Mesenchymal stem cell (in vitro differentiated cells and primary cell): ENCODE measurements at regions not wholly inside any gene's neighbourhood (a gene's known extent, or its start where the extent isn't known, plus 50 kb on each side); places are given as distances from the start of the nearest gene placed in this dataset.

Experiments
- DNase-seq: peaks from one replicate; pipeline ENCODE4 v3.0.0-alpha.2; 2013
- H2AFZ ChIP-seq: one replicate; pipeline ENCODE4 v1.6.1; 2013; ENCODE audit warnings: low read depth, mild to moderate bottlenecking, control low read depth, inconsistent platforms, low read length, moderate library complexity
- H2AK5ac ChIP-seq: 2 replicates; pipeline ENCODE4 v1.6.1; 2013; ENCODE audit warnings: low read length, moderate library complexity, mild to moderate bottlenecking, inconsistent platforms; ENCODE audit not compliant: severe bottlenecking
- H2BK120ac ChIP-seq: one replicate; pipeline ENCODE4 v1.6.1; 2013; ENCODE audit warnings: low read depth, mild to moderate bottlenecking, inconsistent platforms, low read length, moderate library complexity
- H2BK12ac ChIP-seq, 2 experiments: one replicate each; pipeline ENCODE4 v1.6.1; 2013; ENCODE audit warnings: inconsistent platforms in 2 of 2, low read length in 2 of 2, mild to moderate bottlenecking in 2 of 2, moderate library complexity in 2 of 2, control low read depth in 1 of 2
- H2BK15ac ChIP-seq: one replicate; pipeline ENCODE4 v1.6.1; 2013; ENCODE audit warnings: mild to moderate bottlenecking, low read depth, inconsistent platforms; ENCODE audit not compliant: poor library complexity, severe bottlenecking
- H2BK5ac ChIP-seq: 2 replicates; pipeline ENCODE4 v1.6.1; 2013; ENCODE audit warnings: low read depth, mild to moderate bottlenecking, low read length, control low read depth, inconsistent platforms; ENCODE audit not compliant: poor library complexity, severe bottlenecking
- H3K14ac ChIP-seq, 2 experiments: one replicate each; pipeline ENCODE4 v1.6.1; 2013; ENCODE audit warnings: inconsistent platforms in 2 of 2, low read length in 2 of 2, control low read depth in 1 of 2, mild to moderate bottlenecking in 1 of 2, moderate library complexity in 1 of 2
- H3K18ac ChIP-seq, 2 experiments: one replicate each; pipeline ENCODE4 v1.6.1; 2013; ENCODE audit warnings: inconsistent platforms in 2 of 2, low read length in 2 of 2, control low read depth in 1 of 2, low read depth in 1 of 2, mild to moderate bottlenecking in 1 of 2
- H3K23ac ChIP-seq, 2 experiments: one replicate each; pipeline ENCODE4 v1.6.1; 2013; ENCODE audit warnings: inconsistent platforms in 2 of 2, low read length in 2 of 2, mild to moderate bottlenecking in 2 of 2, moderate library complexity in 2 of 2, control low read depth in 1 of 2
- H3K27ac ChIP-seq: 2 replicates; pipeline ENCODE4 v1.5.1; 2013; ENCODE audit warnings: mild to moderate bottlenecking, moderate library complexity, low read length, control low read depth, inconsistent platforms; ENCODE audit not compliant: poor library complexity, severe bottlenecking
- H3K27me3 ChIP-seq, 2 experiments: 2 replicates each; pipeline versions ENCODE4 v1.6.1 to v1.7.0; 2013; ENCODE audit warnings: low read length in 2 of 2, mild to moderate bottlenecking in 2 of 2, moderate library complexity in 2 of 2, control low read depth in 1 of 2, inconsistent platforms in 1 of 2; ENCODE audit not compliant: control insufficient read depth in 1 of 2, insufficient read depth in 1 of 2
- H3K36me3 ChIP-seq, 2 experiments: 2 replicates each; pipeline versions ENCODE4 v1.6.1 to v1.7.0; 2013; ENCODE audit warnings: low read length in 2 of 2, control low read depth in 1 of 2, inconsistent platforms in 1 of 2, low read depth in 1 of 2, mild to moderate bottlenecking in 1 of 2; ENCODE audit not compliant: insufficient read depth in 2 of 2, control insufficient read depth in 1 of 2
- H3K4ac ChIP-seq, 2 experiments: one replicate each; pipeline ENCODE4 v1.6.1; 2013; ENCODE audit warnings: inconsistent platforms in 2 of 2, low read length in 2 of 2, mild to moderate bottlenecking in 2 of 2, moderate library complexity in 2 of 2, control low read depth in 1 of 2, low read depth in 1 of 2
- H3K4me1 ChIP-seq: 2 replicates; pipeline ENCODE4 v1.6.1; 2013; ENCODE audit warnings: low read depth, low read length, control low read depth; ENCODE audit not compliant: control insufficient read depth, insufficient read depth
- H3K4me2 ChIP-seq: 2 replicates; pipeline ENCODE4 v1.6.1; 2013; ENCODE audit warnings: low read length, mild to moderate bottlenecking, inconsistent platforms; ENCODE audit not compliant: poor library complexity, severe bottlenecking
- H3K4me3 ChIP-seq, 2 experiments: 2 replicates each; pipeline versions ENCODE4 v1.5.1 to v1.7.0; 2013; ENCODE audit warnings: low read length in 2 of 2, mild to moderate bottlenecking in 2 of 2, control low read depth in 1 of 2, low read depth in 1 of 2; ENCODE audit not compliant: insufficient read depth in 1 of 2
- H3K79me1 ChIP-seq: replicated peaks from 2 replicates; pipeline ENCODE4 v1.6.1; 2013; ENCODE audit warnings: mild to moderate bottlenecking, control low read depth, low read length, inconsistent platforms; ENCODE audit not compliant: poor library complexity, severe bottlenecking
- H3K9ac ChIP-seq: 2 replicates; pipeline ENCODE4 v1.7.0; 2013; ENCODE audit warnings: mild to moderate bottlenecking, low read length, moderate library complexity
- H3K9me3 ChIP-seq: 2 replicates; pipeline ENCODE4 v1.7.0; 2013; ENCODE audit warnings: mild to moderate bottlenecking, low read length; ENCODE audit not compliant: control insufficient read depth
- H4K8ac ChIP-seq: one replicate; pipeline ENCODE4 v1.6.1; 2013; ENCODE audit warnings: inconsistent platforms, mild to moderate bottlenecking, low read length, moderate library complexity
- H4K91ac ChIP-seq: one replicate; pipeline ENCODE4 v1.6.1; 2013; ENCODE audit warnings: mild to moderate bottlenecking, low read length, inconsistent platforms
- WGBS: methylation state at CpG from one replicate; pipeline ENCODE4 v1.1.7; 2013; ENCODE audit warnings: mixed read lengths; 5-methylcytosine and 5-hydroxymethylcytosine counted together

GRCh38 chr3:160126761-160127160 is 98.5 kb upstream of the C3orf80 start:
- Histone ChIP-seq H3K23ac (no peak overlapping the region), H3K27ac (no peak overlapping the region), H2BK120ac (no peak overlapping the region), H2BK12ac (peak overlapping the region in 1 of 2 experiments; percentile 47), H3K4me1 (peaks cover 3% of the 10 kb centered on the region), H4K91ac (no peak overlapping the region), H2AFZ (no peak overlapping the region), H3K9ac (no peak overlapping the region), H3K4me2 (no peak overlapping the region), H3K79me1 (no peaks in the 10 kb centered on the region), H4K8ac (no peak overlapping the region), H3K27me3 (no peaks in the 10 kb centered on the region), H3K4ac (no peak overlapping the region), H2BK5ac (no peak overlapping the region), H3K4me3 (no peak overlapping the region), H3K36me3 (no peaks in the 10 kb centered on the region), H2BK15ac (no peak overlapping the region), H3K9me3 (no peaks in the 10 kb centered on the region), H2AK5ac (no peak overlapping the region), H3K14ac (no peak overlapping the region), H3K18ac (no peak overlapping the region)
- DNase-seq, result no peak
- 96% methylated on average over 4 of the region's 4 CpGs for WGBS

GRCh38 chr3:160127308-160127707 is 97.9 kb upstream of the C3orf80 start:
- Histone ChIP-seq H3K4ac (no peak overlapping the region), H3K23ac (no peak overlapping the region), H2BK120ac (no peak overlapping the region), H2AFZ (no peak overlapping the region), H3K27me3 (no peaks in the 10 kb centered on the region), H3K4me3 (no peak overlapping the region), H2BK5ac (no peak overlapping the region), H3K4me1 (peaks cover 3% of the 10 kb centered on the region), H3K9ac (no peak overlapping the region), H2BK12ac (no peak overlapping the region), H3K14ac (no peak overlapping the region), H3K79me1 (no peaks in the 10 kb centered on the region), H3K18ac (no peak overlapping the region), H4K91ac (no peak overlapping the region), H3K27ac (no peak overlapping the region), H2AK5ac (no peak overlapping the region), H2BK15ac (no peak overlapping the region), H3K36me3 (no peaks in the 10 kb centered on the region), H3K4me2 (no peak overlapping the region), H4K8ac (no peak overlapping the region), H3K9me3 (no peaks in the 10 kb centered on the region)
- 97% methylated on average over 3 of the region's 3 CpGs for WGBS
- DNase-seq, result no peak

GRCh38 chr3:160128056-160128455 is 97.2 kb upstream of the C3orf80 start:
- Histone ChIP-seq H3K14ac (no peak overlapping the region), H3K4me2 (no peak overlapping the region), H3K23ac (no peak overlapping the region), H2AK5ac (no peak overlapping the region), H3K9me3 (no peaks in the 10 kb centered on the region), H4K91ac (peak overlapping the region; percentile 1), H2BK15ac (no peak overlapping the region), H3K9ac (no peak overlapping the region), H2AFZ (no peak overlapping the region), H2BK120ac (no peak overlapping the region), H2BK5ac (no peak overlapping the region), H3K79me1 (no peaks in the 10 kb centered on the region), H3K27me3 (no peaks in the 10 kb centered on the region), H3K4me3 (no peak overlapping the region), H3K36me3 (no peaks in the 10 kb centered on the region), H2BK12ac (peak overlapping the region; percentile 14 to 23), H3K4ac (peak overlapping the region in 1 of 2 experiments; percentile 2), H3K4me1 (peaks cover 3% of the 10 kb centered on the region), H4K8ac (peak overlapping the region; percentile 8), H3K27ac (no peak overlapping the region), H3K18ac (peak overlapping the region; percentile 34 to 55)
- no peak for DNase-seq

GRCh38 chr3:160129459-160130061 is 95.7 kb upstream of the C3orf80 start:
- Histone ChIP-seq H3K14ac (no peak overlapping the region), H2AFZ (no peak overlapping the region)
- 37% methylated on average over 3 of the region's 4 CpGs for WGBS

More at GRCh38 chr3:160129459-160130061, 95.7 kb upstream of the C3orf80 start:
- Histone ChIP-seq H3K4me3 (peak overlapping the region in 1 of 2 experiments; percentile 20), H3K23ac (no peak overlapping the region), H3K36me3 (no peaks in the 10 kb centered on the region), H3K4me1 (peaks cover 4% of the 10 kb centered on the region), H3K18ac (peak overlapping the region in 1 of 2 experiments; percentile 87), H3K4ac (peak overlapping the region in 1 of 2 experiments; percentile 59), H4K91ac (no peak overlapping the region), H2BK15ac (no peak overlapping the region), H2BK120ac (no peak overlapping the region), H4K8ac (peak overlapping the region; percentile 65), H2BK12ac (peak overlapping the region in 1 of 2 experiments; percentile 86), H2BK5ac (no peak overlapping the region), H3K4me2 (no peak overlapping the region), H3K9ac (no peak overlapping the region), H3K27ac (peak overlapping the region; percentile 72), H2AK5ac (peak overlapping the region; percentile 93), H3K79me1 (no peaks in the 10 kb centered on the region), H3K9me3 (no peaks in the 10 kb centered on the region), H3K27me3 (no peaks in the 10 kb centered on the region)
- DNase-seq, result peak; percentile 97
